Hematopoietic multipotent progenitor cell treated with erythropoietin and hydrocortisone succinate and interleukin-3 and kit ligand, for 15 days (in vitro differentiated cells): ENCODE measurements at regions not wholly inside any gene's neighbourhood (a gene's known extent, or its start where the extent isn't known, plus 50 kb on each side); places are given as distances from the start of the nearest gene placed in this dataset.

Experiments
- DNase-seq: peaks from one replicate; pipeline ENCODE4 v3.0.0-alpha.2; 2015; ENCODE audit warnings: low spot score

DNA sequence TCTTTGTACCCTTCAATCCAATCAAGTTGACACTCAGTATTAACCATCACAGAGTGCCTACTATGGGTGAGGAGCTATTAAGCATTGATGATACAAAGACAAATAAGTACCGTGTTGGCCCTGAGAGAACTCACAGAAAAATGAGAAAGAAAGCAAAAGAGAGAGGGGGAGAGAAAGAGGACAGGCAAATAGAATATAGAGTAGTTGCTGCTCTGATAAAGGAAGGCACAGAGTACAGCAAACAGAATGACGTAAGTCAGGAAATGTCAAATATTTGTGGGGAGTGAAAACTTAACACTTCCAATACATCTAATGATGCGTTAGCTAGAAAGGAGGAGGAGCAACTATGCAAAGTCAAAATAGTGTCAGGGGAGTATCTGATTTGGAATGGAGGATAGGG lies 320.6 kb upstream of the KCNH8 start:
- no peak for DNase-seq

DNA sequence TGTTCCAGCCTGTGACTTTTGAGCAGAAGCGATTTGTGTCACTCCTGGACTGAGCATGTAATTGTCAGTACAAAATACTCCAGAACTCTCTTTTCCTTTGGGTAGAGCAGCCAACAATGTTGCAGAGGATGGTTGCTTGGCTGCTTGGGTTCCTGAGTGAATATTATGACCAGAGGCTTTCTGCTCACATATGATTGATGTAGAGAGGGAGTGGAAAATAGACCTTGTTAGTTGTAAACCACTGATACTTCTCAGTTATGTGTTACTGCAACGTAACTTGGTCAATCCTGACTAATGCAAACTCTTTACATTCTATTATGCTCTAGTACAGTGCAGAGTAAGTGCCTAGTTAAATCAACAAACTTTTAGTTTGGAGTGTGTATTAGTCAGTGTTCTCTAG lies 322.6 kb upstream of the KCNH8 start:
- no peak for DNase-seq

DNA sequence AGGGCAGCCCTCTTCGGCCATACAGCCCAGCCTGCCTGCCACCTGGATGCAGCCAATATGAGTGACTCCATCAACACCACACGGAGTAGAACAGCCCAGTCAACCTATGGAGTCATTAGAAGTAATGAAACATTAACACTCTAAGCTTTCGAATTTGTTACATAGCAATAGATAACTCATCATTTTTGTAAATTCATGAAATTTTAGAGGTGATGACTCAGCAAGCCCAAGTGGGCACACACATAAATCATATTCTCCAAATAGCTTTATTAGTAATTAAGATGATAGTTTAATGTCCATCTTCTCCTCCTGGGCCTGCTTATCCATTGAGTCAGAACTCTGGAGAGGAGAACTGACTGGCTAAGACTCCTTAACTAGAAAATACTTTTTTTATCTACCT lies 335.0 kb upstream of the KCNH8 start:
- DNase-seq: no peak

DNA sequence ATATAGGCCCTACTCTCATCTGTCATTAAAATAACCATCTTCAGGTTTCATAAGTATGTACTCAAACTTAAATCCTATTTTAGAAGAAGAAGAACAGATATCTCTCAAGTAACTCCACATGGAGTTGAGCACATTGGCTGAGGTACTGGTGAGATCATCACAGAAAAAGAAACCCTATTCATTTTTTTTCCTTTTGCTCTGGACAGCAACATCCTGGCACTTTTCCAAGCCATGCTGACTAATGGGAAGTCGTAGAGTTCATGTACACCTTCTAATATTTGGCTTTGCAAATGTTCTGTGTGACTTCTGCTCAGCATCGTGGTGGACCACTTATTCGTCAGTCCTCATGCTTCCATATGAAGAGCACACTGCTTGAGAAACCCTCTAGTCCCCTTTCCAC lies 336.0 kb upstream of the KCNH8 start:
- DNase-seq: no peak

DNA sequence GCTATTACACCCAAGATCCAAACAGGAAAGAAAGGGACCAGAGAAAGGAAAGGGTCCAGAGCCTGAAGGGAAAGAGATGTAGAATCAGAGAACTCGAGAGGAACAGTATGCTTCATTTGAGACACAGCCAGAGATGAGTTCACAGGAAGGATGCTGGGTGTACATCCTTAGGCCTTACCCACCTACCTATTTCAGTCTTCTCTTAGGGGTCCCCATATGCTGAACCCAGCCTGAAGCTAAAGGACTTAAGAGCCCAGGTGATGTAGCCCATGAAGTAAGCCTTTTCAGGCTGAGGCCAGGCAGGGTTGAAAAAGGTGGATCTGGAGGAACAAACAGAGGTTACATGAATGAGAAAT lies 338.0 kb upstream of the KCNH8 start:
- no peak for DNase-seq

DNA sequence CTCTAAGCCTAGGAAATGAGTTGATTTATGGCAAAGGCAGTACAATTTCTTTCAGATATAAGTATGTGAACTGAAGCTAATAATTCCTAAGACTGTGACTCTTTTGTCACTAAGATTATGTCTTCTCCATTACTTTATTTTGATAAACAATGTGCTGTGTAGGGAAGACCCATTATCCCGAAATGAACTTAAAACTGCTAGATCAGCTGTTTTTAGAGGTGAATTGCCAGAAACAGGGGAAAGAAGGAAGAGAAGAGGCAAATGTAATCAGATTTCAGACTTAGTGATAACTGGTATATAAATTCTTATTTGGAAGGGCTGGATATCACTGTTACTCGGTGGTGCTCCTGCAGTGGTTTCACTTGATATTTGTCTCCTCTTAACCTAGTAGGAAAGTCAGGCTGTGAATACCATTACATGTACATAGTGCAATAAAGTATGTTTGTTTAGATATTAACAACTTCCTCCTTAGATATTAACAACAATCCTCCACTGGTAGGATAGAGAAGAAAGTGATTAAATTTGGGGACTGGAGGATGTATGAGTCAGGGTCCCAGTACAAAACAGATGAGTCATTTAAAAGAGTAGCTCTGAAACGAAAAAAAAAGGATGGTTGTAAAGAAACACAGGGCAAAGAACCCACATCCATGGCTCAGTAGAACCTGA lies 338.5 kb upstream of the KCNH8 start:
- DNase-seq: no peak

DNA sequence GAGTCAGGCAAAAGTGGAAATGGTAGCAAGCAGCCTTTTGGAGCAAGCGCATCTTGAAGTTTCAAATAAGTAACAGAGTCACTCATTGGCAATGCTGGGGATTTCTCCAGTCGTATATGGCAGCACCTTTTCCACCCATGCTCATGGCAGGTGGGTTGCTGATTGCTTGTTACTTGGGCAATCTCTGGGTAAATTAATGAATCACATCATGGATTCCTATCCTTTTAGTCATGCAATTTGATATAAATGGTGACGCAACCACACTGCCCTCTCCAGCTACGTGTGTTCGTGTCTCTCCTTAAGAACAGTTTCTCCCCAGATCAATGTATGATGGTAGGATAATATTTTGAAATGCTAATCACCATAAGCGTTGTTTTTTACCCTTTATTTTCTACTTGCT lies 339.9 kb upstream of the KCNH8 start:
- no peak for DNase-seq

DNA sequence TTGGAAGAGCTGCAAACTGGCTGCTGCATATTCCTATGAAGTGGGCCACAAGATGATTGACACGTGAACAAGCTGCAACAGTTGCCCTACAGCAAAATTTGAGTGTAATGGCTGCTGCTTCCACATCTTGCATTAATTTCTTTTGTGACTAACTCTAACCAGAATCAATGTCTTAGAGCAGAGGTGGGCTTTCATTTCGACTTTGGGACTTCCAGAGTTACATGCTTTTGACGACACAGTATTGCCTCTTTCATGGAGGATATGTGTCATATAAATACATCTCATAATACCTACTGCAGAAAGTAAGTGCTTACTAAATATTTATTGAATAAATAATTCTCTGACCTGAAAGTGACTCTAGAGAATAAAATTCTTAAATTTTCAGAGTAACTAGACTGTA lies 340.7 kb upstream of the KCNH8 start:
- no peak for DNase-seq

DNA sequence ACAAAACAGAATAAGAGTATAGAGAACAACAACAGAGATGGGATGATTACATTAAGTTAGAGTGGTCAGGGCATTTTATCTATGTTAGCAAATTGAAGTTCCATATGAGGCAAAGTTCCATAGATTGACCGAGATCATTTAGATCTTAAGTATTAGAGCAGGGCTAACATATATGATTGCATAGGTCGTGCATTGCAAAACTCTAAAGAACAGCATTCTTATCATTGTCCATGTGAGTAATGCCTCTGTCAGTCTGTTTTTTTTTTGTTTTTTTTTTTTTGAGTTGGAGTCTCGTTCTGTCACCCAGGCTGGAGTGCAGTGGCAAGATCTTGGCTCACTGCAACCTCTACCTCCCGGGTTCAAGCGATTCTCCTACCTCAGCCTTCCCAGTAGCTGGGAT lies 341.7 kb upstream of the KCNH8 start:
- DNase-seq: no peak

DNA sequence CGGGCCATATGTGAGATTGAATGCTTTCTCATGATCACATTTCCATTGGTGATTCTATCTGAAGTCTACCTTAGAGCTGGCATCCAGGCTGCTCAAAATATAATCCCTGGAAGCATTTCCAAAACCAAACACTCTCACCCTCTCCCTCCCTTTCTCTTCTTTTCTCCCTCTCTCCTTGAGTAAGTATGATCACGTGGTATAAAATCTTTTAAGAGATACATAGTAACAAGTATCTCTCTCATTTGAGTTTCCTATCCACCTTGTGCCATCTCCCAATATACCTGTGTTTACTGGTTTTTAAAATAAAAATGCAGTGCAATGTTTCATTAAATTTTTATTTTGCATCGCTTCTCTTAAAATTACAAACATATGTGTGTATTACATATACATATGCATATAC lies 350.9 kb upstream of the KCNH8 start:
- no peak for DNase-seq

DNA sequence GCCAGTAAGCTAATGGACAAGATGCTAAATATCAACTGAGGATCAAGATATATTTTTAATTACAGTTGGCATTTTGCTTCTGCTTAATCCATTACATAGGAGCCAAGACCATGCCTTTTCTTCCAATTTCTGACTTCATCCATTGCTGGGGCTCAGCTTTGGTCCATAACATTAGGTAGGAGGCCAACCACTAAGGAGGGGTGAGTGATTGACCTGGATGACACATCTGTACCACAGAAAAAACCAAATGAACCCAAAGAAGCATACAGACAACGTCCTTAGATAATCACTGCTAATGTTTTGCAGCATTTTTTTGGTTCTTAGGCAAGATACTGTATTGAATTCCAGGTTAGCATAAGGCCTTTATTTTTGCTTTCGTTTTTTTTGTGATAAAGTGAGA lies 353.2 kb upstream of the KCNH8 start:
- no peak for DNase-seq

DNA sequence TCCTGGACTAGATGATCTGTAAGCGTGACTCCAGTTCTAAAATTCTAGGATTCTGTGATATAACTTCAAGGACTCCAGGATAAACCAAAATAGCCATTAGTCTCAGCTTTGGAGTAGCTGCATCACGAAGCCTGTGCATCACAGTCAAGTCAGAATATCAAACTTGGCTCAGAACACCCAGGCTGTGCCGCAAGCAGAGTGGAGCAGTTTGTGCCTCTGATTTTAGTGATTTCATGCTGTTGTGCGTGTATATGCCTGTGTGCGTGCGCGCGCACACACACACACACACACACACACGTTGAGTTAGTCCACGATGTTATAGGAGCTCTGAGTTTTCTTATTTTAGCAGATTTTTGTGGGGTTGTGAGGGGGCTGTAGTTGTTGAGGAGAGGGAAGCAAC lies 356.6 kb upstream of the KCNH8 start:
- DNase-seq: no peak

DNA sequence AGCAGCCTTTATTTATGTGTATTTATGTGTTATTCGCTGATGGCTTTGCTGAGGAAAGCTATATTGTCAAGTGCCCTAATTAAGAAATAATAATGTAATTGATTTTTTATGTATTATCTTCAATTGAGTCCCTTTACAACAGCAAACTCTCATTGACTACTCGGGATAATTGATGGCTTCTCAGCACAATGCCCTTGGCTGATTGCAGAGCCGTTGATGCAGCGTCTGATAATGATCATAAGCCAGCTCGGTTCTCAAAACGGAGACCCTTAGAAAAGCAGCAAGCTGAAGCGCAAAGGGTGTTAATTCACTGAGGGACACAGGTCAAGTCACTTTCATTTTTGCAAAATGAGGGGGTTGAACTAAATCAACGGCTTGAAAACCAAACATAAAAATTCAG lies 357.1 kb upstream of the KCNH8 start:
- no peak for DNase-seq

DNA sequence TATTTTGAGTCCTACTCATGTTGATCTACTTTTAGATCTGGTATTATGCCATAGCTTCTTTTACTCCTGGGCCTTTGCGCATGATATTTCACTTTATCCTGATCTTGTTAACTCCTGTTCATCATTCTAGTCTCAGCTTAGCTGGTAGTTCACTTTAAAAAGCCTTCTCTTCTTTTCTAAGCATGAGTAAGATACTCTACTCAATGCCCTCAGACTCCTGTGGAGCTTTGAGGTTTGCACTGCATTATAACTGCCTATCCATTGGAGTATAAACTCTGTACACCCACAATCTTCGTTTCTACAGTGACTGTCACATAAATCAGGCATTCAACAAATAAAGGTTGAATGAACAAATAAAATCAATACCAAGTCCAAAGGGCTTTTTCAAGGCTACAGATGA lies 357.9 kb upstream of the KCNH8 start:
- no peak for DNase-seq

DNA sequence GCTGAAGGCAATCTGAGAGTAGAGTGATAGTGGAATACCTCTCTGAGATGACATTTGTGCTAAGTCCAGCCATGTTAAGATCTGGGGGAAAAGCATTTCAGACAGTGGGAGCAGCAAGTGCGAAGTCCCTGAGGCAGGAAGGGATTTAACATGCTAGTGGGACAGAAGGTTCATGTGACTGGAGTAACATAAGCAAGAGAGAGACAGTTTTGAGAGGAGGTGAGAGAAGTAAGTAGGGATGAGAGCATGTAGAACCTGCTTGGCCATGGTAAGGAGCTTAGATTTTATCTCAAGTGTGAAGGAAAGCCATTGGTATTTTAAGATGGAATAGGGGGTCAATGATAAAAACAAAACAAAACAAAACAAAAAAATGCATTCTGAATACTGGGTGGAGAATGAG lies 358.6 kb upstream of the KCNH8 start:
- no peak for DNase-seq

DNA sequence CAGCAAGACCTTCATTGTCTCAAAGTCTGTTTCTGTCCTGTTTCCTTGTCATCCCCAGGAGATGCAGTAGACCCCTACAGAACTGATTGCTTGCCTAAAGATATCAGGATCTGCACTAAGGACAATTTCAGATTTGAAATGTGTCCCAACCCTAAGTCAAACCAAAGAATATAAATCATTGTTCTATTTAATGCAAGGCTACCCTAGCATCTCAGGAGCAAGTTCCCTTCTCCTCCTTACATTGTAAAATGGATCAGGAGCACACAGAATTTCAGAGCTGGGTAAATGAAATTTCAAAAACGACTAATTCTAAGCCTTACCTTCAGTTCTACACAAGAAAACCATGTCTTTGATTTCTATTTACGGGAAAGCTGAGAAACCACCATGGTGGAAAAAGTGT lies 360.9 kb upstream of the KCNH8 start:
- no peak for DNase-seq

DNA sequence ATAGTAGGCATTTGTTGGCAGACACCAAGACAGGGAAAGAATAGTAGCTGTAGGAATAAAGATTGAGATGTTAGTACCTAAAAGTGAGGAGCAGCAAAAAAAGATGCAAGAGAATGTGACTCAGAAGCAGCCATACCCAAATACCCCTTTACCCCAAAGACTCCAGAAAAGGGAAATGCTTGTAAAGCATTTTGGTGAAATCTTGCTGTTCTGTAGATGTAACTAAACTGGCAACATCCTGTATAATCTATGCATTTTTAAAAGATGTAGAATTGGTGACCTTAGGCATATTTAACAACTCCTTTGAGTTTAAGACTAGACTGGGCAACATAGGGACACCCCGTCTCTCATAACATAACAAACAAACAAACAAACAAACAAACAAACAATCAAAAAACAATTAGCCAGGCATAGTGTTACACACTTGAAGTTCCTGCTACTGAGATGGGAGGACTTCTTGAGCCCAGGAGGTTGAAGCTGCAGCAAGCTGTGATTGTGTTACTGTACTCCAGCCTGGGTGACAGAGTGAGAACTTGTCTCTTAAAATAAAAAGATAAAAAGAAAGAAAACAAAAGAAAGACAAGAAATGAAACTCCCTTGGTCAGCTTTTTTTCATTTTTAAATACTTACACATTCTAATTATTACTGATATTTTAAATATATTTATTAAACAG lies 361.5 kb upstream of the KCNH8 start:
- no peak for DNase-seq

DNA sequence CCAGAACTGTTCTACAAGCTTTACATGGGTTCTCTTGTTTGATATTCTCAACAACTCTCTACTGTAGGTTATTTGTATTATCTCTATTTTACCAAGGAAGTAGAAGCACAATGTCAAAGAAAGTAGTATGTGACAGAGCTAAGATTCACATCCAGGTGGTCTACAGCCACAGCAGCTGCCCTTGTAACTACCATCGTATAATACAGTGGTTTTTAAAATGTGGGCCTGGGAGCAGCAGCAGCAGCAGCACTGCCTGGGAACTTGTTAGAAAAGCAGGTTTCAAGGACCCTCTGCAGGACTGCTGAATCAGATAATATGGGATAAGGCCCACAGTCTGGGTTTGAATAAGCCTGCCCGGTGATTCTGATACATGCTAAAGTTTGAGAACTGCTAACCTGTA lies 357.1 kb upstream of the SATB1 start:
- no peak for DNase-seq

DNA sequence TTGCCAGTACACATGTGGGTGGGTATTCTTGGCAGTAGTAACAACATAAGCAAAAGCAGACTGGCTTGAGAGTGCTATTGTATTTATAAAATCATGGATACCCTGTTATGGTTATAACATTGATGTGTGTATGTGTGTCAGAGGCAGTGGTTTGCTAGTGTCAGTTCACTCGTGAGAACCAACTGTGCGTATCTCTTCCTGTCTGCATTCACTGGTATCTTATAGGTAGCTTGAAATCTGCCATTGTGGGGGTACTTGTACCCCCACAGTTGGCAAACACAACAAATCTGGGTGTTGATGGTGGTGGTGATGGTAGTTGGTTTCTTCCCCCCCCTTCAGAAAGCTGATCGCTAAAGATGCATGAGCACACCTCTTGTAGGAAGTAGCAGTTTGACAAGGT lies 355.8 kb upstream of the SATB1 start:
- no peak for DNase-seq

DNA sequence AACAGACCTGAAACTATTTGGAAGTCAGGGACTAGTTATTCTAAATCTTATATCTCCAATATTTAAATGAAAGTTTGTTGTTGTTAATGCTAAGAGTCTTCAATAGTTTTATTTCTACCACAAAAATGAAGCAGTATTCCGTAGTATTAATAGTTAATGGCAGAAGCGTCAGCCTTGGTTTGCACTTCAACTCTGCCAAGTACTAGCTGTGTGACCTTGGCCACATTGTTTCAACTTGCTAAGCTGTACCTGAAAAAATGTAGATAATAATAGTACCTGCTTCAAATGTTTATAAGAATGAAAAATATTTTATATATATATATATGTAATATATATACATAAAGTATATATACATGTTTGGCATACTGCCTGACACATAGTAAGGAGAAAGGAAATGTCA lies 354.6 kb upstream of the SATB1 start:
- DNase-seq: no peak

DNA sequence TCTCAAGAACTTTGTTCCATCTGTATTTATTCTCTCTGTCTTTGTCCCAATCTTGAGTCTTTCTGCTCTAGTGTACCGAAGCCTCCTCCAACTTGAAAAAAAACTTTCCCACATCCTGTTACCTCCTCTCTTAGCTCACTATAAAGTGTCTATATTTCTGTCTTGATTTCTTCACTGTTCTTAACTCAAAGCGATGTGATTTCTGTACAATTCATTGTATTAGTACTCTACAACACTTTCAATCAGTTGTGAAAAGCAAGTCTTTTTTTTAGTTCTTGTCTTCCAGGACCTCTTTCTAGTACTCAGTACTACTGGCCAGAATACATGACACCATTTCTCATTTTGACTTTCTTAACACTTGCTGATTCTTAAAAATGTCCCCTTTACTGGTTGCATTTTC lies 353.5 kb upstream of the SATB1 start:
- no peak for DNase-seq

DNA sequence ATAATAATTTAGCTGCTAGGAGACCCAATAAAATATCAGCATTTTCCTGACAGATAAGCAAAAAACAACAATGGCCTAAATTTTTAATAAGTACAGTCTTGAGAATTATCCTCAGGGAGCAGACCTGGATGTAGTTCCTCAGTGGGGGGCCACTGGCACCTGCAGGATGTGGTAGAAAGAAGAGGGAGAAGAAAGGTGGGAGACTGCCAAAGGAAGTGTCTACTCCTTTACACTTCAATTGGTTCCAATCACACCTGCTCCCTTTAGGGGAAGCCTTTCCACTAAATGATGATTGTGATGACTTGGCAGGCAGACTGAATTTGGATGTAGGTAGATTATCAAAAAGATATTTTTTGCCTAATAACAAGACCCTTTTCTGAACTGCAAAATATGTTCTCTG lies 353.0 kb upstream of the SATB1 start:
- DNase-seq: no peak

DNA sequence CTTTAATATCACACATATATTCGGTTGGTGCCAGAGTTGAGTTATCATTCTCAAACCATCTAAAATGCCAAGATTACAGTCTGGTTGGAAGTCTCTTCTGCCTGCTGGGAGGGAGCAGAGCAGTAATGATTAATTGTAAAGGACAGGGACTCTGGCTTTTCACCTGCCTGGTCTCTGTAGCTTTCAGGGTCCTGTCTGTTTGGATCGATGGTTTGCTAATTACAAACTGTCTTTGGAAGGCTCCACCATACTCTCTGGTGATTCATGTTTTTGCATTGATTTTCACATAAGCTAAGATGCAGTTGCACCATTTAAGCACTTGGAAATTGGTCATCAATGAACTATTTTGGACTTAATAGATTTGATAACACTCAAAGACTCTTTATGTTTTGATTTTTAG lies 350.4 kb upstream of the SATB1 start:
- no peak for DNase-seq

DNA sequence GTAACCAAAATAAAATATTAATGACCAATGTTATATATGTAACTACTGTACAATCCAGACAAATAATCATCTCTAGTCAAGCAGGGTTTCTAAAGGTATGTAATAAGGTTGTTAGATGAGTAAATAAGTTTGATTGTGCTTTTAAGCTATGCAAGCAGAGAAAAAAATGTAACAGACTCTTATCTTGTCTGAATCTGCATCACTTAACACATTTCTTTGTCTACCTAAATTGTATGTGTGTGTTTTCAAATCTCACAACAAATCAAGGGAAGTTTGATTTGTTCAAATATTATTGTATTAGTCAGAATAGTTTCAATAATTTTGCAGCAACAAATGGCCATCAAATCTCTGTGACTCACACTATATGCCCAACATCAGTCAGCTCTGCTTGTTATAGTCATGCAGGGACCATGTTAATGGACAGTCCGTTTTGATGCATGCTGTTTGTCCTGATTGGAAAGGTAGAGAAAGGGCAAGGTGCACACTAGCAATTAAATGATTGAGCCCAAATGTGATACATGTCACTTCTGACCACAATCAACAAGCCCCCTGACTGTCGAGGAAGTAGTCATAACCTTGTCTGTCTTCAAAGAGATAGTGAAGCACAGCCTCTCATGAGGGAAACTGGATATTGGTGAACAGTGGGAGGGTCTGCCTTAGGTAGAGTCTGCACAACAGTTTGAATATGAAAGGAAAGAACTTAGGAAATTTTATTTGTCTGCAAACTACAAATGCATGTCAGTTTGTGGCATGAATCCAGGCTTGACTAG lies 349.4 kb upstream of the SATB1 start:
- DNase-seq: no peak
